ENCODE measurements at regions not wholly inside any gene's neighbourhood (a gene's known extent, or its start where the extent isn't known, plus 50 kb on each side); places are given as distances from the start of the nearest gene placed in this dataset.

DNA sequence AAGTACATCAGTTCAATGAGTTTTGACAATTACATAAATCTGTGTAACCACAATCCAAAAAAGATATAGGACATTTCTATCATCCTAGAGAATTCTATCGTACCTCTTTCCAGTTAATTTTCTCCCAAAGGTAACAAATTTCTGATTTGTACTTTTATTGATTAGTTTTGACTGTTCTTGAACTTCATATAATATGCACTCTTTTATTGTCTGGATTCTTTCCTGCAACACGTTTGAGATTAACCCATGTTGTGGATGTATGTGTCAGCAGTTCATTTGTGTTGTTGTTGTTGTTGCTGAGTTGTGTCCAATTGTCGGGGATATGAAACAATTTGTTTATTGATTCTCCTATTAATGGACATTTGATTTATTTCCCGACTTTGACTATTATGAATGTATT lies 145.9 kb upstream of the WDR11 start:
- DNase-seq (ENCODE audit: low read depth), result no peak

GRCh38 chr10:120710076-120710475 lies 141.1 kb upstream of the WDR11 start:
- DNase-seq (ENCODE audit: low read depth), result no peak

- DNase-seq (ENCODE audit: low read depth), result no peak
Measured at GRCh38 chr10:120711860-120712259, 139.3 kb upstream of the WDR11 start.

DNA sequence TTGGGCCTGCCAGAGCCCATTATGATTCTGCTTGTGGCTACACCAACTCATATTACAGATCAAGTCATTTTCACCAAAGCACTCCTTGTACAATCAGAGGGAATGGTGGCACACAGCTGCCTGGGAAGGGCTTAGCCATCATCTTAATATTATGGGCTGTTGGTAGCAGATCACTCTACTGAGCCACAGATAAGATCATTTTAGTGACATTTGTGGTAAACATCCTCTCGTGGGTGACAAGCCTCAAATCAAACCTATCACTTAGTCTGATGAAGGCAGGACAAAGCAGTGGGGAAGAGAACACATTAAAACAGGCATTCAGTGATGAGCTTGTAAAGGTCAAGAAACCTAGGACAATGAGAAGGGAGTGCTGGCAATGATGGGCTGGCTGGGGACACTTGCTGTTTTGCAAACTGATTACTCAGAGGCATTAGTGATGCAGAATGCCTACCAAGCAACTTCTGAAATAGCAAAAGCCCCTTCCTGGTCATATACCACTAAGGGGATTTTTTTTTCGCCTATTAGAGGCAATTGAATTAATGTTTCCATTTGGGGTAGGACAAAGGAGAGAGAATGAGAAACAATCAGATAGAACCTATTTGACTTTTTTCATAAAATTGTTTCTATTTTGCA lies 137.5 kb upstream of the WDR11 start:
- DNase-seq (ENCODE audit: low read depth), result no peak

DNA sequence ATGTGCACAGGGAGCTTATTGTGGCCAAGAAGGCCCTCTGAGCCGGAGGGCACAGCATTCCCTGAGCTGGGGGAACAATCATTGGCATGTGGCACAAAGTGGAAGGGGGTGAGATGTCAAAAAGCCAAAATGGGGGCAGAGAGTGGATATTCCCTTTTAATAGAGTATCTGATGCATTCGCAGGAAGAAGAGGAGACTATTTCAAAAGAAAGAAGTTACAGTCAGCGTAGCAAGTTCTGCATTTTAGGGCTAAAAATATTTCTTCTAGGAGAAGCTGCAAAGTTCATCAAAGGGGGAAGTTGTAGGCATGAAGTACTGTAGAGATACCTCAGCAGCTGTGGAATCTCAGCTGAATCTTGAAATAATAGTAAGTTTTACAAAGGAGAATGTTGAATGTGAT lies 136.0 kb upstream of the WDR11 start:
- no peak for DNase-seq (ENCODE audit: low read depth)

DNA sequence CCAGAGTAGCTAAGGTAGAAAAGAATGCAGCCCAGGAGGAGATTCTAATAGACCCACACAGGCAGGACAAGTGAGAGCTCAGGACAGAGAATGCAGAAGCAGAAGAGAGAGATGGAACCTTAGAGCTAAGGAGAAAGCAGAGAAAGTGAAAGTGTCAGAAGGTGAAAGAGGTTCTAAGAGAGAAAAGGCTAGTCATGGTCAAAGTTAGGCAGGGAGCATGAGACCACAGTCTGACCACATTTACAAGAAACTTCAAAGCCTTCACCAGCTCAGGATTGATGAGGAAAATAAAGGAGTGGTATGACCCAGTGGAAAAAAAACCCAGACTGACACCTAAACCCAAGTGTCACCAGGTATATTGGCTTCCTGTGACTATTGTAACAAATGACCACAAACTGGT lies 131.8 kb upstream of the WDR11 start:
- DNase-seq (ENCODE audit: low read depth), result no peak

- DNase-seq (ENCODE audit: low read depth), result peak; percentile 10
Measured at GRCh38 chr10:120727001-120727400, 124.2 kb upstream of the WDR11 start.

- no peak for DNase-seq (ENCODE audit: low read depth)
Measured at GRCh38 chr10:120729547-120729946, 121.6 kb upstream of the WDR11 start.

GRCh38 chr10:120732067-120732466 lies 119.1 kb upstream of the WDR11 start:
- DNase-seq (ENCODE audit: low read depth), result peak; percentile 28

DNA sequence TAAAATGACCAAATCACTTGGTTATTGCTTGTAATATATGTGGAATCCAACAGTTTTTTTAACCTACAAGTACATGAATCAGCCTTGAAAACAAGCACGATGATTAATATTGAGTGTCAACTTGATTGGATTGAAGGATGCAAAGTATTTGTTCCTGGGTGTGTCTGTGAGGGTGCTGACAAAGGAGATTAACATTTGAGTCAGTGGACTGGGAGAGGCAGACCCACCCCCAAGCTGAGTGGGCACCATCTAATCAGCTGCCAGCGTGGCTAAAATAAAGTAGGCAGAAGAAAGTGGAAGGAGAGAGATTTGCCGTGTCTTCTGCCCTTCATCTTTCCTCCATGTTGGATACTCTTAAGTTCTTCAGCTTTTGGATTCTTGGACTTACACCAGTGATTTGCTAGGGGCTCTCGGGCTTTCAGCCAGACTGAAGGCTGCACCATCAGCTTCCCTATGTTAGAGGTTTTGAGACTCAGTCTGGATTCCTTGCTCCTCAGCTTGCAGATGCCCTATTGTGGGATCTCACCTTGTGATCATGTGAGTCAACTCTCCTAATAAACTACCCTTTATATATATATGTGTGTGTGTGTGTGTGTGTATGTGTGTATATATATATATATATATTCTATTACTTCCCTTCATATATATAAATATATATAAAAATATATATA lies 118.4 kb upstream of the WDR11 start:
- DNase-seq (ENCODE audit: low read depth), result no peak

DNA sequence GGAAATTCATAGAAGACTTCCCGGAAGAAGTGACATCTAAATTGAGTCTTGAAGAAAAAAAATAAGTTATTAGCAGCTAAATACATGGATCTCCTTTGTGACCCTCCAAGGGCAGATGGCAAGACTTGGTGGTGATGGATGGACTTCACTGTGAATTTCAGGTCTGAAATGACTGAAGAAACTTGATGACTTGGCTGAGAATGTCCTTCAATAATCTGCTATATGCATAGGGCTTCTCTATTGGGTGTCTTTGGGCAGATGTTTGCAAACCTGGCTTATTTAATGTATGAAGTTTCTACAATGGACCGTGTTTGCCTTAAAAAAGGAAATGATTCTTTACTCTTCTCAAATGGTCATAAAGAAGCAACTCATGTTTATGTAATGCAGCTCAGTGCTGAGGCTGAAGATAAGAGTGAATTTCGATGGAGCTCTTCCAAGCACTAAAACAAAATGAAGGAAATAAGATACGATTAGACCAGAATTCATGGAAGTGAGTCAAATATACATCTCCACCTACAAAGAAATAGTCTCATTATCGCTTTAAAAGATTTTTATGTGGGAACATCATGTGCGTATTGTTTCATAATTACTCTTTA lies 116.6 kb upstream of the WDR11 start:
- DNase-seq (ENCODE audit: low read depth), result no peak

DNA sequence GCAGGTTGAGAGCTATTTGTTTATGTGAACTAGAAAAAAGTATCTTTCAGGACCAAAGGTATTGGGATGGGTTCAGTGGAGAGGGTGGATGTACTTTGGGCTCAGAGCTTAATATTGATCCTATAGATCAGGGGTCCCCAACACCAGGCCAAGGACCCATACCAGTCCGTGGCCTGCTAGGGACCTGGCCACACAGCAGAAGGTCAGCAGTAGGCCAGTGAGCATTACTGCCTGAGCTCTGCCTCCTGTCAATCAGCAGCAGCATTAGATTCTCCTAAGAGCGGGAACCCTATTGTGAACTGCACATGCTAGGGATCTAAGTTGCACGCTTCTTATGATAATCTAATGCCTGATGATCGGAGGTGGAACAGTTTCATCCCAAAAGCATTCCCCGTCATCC lies 115.8 kb upstream of the WDR11 start:
- DNase-seq (ENCODE audit: low read depth), result no peak

DNA sequence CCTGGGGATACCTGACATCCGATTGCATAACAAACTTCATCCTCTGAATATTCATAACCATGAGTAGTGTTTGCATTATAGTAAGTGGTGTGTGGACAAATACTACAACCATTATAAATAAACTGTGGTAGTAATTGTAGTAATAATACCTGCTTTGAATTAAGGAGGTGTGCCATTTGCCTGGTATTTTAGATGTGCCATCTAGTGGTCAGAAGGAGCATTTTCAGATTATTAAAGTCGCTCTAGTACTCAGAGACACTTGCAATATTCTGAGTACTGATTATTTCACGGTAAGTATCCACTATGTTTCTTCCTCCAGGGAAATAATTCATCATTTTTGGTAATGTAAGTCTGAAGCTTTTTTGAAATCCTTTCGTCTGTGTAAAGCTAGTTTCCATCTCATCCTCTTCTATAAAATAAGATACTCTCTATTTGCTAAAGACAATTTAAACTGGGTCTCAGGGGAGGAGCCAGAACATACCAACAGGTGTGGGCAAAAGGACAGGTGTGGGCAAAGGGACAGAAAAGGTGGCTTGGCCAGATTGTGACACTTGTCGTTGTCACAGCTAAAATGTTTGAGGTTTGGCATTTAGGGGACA lies 115.3 kb upstream of the WDR11 start:
- DNase-seq (ENCODE audit: low read depth), result peak; percentile 44

- DNase-seq (ENCODE audit: low read depth), result no peak
Measured at GRCh38 chr10:120736377-120736776, 114.8 kb upstream of the WDR11 start.

DNA sequence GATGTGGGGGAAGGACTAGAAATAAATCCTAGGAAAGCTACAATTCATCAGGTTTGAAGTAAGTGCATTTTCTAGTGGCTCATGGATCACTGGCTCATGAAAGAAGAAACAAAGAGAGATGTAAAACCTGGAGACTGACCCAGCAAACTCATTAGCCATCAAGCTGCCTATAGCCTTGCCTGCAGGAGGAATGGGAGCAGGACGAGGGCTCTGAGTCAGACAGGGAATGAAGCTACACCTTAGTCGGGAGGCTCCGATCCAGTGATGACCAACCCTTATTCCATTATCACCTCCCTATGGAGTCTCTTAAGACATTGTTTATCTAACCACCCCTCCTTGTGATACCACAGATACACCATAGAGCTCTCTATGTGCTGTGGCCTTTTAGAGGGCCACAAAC lies 112.5 kb upstream of the WDR11 start:
- DNase-seq (ENCODE audit: low read depth), result no peak

DNA sequence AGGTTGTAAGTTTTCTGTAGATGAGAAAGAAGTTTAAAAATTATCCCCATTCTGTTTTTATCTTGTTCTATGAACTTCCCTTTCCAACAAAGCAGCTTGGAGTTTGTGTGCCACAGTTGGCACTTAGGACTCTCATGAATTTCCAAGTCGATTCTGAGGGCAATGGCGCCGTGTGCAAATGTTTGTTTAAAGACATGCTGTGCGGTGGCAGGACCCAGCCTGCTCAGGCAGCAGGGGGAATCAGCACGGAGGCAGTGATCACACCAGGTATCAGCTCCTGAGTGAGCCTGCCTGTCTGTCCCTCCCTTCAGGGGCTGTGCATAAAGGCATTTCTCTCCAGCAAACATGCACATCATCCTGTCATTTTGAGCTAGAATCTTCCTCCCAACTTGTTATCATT lies 109.8 kb upstream of the WDR11 start:
- no peak for DNase-seq (ENCODE audit: low read depth)

DNA sequence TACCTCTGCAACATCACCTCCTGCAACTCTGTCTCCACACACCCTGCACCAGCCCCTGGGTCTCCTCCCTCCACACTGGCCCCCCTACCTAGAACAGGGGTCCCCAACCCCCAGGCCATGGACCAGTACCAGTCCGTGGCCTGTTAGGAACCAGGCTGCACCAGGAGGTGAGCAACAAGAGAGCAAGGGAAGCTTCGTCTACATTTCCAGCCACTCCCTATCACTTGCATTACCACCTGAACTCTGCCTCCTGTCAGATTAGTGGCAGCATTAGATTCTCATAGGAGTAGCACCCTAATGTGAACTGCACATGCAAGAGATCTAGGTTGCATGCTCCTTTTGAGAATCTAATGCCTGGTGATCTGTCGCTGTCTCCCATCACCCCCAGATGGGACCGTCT lies 108.8 kb upstream of the WDR11 start:
- no peak for DNase-seq (ENCODE audit: low read depth)

- no peak for DNase-seq (ENCODE audit: low read depth)
Measured at GRCh38 chr10:120744040-120744439, 107.1 kb upstream of the WDR11 start.

GRCh38 chr10:120746001-120746777 lies 105.0 kb upstream of the WDR11 start:
- no peak for DNase-seq (ENCODE audit: low read depth)

DNA sequence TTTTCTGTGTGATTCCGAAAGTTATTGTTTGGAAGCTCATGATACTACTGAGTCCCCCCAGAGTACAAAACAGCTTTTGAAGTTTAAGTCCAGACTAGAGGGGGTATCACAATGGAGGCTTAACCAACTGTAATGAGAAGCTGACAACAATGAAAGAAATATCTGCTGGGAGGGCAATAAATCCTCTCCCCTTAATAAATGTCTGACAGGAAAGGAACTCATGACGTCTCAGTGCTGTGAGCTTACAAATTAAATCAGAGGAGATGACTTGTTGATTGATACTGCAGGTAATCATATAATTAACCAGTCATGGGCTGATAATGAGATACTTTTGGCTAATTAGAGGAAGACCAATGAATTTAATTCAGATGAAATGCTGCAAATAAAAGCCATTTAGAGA lies 102.6 kb upstream of the WDR11 start:
- DNase-seq (ENCODE audit: low read depth), result no peak

DNA sequence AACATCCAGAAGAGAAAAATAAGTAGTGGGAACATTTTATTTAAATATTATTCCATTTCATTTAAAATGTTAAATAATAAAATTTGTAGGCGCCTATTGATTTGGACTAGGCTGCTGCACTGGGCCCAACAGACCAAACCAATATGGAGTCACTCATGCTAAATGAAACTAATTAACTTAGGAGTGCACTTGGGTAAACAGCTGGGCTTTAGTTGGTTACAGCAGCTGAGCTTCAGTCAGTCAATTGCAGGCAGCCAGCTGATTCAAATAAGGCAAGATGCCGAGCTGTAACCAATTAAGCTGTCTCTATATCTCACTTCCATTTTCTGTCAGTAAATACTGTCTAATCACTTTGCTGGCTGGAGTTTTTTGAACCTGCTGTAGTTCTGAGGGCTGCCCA lies 102.1 kb upstream of the WDR11 start:
- DNase-seq (ENCODE audit: low read depth), result no peak

- DNase-seq (ENCODE audit: low read depth), result no peak
Measured at GRCh38 chr10:120749856-120750566, 101.2 kb upstream of the WDR11 start.

All from iris pigment epithelial cell (primary cell).